Tibial nerve (tissue), 4 donors: ENCODE measurements at regions not wholly inside any gene's neighbourhood (a gene's known extent, or its start where the extent isn't known, plus 50 kb on each side); places are given as distances from the start of the nearest gene placed in this dataset.

Source experiments
- DNase-seq, 2 donors: peaks; one replicate each; pipeline ENCODE4 v3.0.0-alpha.2; 2019; ENCODE audit warnings: low spot score in 2 of 2
- H3K27ac ChIP-seq, 4 donors: fragments of 200-600 bp; sonication (generic) in 3 of 4; one replicate each; pipeline ENCODE4 v1.5.1; 2017 to 2019; ENCODE audit warnings: mild to moderate bottlenecking in 1 of 4
- H3K27me3 ChIP-seq, 2 donors: fragments of 200-600 bp; sonication (generic) in 1 of 2; one replicate each; pipeline versions ENCODE4 v1.5.1 to v1.6.0; 2017 to 2019
- H3K36me3 ChIP-seq, 3 donors: fragments of 200-600 bp; sonication (generic); one replicate each; pipeline ENCODE4 v1.5.1; 2018 to 2019
- H3K4me1 ChIP-seq, 4 donors: fragments of 200-600 bp; sonication (generic) in 3 of 4; one replicate each; pipeline ENCODE4 v1.5.1; 2017 to 2019
- H3K4me3 ChIP-seq, 4 donors: fragments of 200-600 bp; sonication (generic) in 3 of 4; one replicate each; pipeline ENCODE4 v1.5.1; 2017 to 2019; ENCODE audit warnings: mild to moderate bottlenecking in 1 of 4, moderate library complexity in 1 of 4
- H3K9me3 ChIP-seq, 4 donors: fragments of 200-600 bp; sonication (generic) in 3 of 4; one replicate each; pipeline ENCODE4 v1.5.1; 2017 to 2019
- EP300 ChIP-seq, 2 donors: sonication (generic); formaldehyde crosslinking; IDR thresholded peaks; one replicate each; pipeline ENCODE4 v1.6.1; 2017; ENCODE audit warnings: antibody characterized with exemption in 2 of 2, mild to moderate bottlenecking in 1 of 2
- POLR2A ChIP-seq, 2 donors: fragments of 450-650 bp; IDR thresholded peaks; one replicate each; pipeline ENCODE4 v1.6.1; 2017; ENCODE audit warnings: antibody characterized with exemption in 2 of 2, mild to moderate bottlenecking in 2 of 2, moderate library complexity in 2 of 2
- WGBS, 2 donors: methylation state at CpG; one replicate each; pipeline ENCODE4 v1.1.5; 2018; 5-methylcytosine and 5-hydroxymethylcytosine counted together
- TF ChIP-seq, protein P1 (sequence below), 5 experiments: fragments of 200-600 bp in 3 of 5; fragments of 450-650 bp in 2 of 5; sonication (generic) in 3 of 5; IDR thresholded peaks; one replicate each; pipeline ENCODE4 v1.5.1; 2016 to 2019; ENCODE audit warnings: antibody characterized with exemption in 5 of 5, mild to moderate bottlenecking in 3 of 5, moderate library complexity in 2 of 5

DNA sequence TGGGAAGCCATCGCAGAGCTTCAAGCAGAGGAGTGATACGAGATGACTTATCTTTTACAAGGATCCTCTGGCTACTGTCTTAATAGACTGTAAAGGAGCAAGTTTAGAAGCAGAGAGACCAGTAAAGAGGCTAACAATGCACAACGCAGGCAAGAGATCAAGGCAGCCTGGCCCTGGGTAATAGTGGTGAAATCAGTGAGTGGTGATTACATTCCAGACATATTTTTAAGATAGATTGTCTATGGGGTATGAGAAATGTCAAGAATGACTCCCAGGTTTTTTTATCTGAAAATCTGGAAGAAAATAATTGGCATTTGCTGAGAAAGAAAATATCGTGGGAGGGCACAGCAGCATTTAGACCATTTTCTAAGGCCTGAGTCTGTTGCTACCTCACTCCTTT is 213.6 kb upstream of the HTR1E start:
- DNase-seq: no peak

DNA sequence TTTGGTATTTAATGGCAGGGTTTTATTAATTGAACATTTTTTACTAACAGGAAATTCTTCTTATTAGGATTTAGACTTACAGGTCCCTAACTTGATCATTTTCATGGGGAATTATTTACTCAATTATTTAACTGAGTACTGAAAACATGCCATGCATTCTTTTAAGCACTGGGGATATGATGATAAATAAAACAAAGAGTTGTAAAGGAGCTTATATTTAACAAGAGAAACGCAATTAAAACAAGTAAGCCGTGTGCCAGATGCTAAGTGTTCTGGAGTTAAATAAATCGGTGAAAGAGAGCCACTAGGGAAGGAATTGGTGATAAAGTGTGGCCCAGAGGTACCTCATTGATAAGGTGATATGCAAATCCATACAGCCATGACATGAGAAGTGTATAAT is 214.2 kb upstream of the HTR1E start:
- Histone ChIP-seq H3K27me3 (no peaks in the 10 kb centered on the region), H3K36me3 (no peaks in the 10 kb centered on the region), H3K9me3 (peaks cover 0 to 6% (median 0%) of the 10 kb centered on the region in 4 donors), H3K4me1 (no peaks in the 10 kb centered on the region), H3K27ac (no peak overlapping the region), H3K4me3 (no peak overlapping the region)
- TF ChIP-seq EP300 (IDR thresholded peaks at IDR 0.05) (no peak), POLR2A (IDR thresholded peaks at IDR 0.05) (no peak)
- TF ChIP-seq, protein P1, sequence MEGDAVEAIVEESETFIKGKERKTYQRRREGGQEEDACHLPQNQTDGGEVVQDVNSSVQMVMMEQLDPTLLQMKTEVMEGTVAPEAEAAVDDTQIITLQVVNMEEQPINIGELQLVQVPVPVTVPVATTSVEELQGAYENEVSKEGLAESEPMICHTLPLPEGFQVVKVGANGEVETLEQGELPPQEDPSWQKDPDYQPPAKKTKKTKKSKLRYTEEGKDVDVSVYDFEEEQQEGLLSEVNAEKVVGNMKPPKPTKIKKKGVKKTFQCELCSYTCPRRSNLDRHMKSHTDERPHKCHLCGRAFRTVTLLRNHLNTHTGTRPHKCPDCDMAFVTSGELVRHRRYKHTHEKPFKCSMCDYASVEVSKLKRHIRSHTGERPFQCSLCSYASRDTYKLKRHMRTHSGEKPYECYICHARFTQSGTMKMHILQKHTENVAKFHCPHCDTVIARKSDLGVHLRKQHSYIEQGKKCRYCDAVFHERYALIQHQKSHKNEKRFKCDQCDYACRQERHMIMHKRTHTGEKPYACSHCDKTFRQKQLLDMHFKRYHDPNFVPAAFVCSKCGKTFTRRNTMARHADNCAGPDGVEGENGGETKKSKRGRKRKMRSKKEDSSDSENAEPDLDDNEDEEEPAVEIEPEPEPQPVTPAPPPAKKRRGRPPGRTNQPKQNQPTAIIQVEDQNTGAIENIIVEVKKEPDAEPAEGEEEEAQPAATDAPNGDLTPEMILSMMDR (IDR thresholded peaks at IDR 0.05): no peak
- DNase-seq: no peak
- WGBS, 2 donors: 41 to 63% methylated on average over 3 of the region's 3 CpGs

More for the DNA sequence above, 213.6 kb upstream of the HTR1E start:
- Histone ChIP-seq H3K27ac (no peak overlapping the region), H3K9me3 (peaks cover 0 to 6% (median 0%) of the 10 kb centered on the region in 4 donors), H3K4me3 (no peak overlapping the region), H3K36me3 (no peaks in the 10 kb centered on the region), H3K4me1 (no peaks in the 10 kb centered on the region), H3K27me3 (no peaks in the 10 kb centered on the region)
- TF ChIP-seq POLR2A (IDR thresholded peaks at IDR 0.05): no peak
- TF ChIP-seq, protein P1 (IDR thresholded peaks at IDR 0.05): no peak
- no peak for TF ChIP-seq EP300 (IDR thresholded peaks at IDR 0.05)
- 29 to 49% methylated on average over 4 of the region's 4 CpGs for WGBS, 2 donors

DNA sequence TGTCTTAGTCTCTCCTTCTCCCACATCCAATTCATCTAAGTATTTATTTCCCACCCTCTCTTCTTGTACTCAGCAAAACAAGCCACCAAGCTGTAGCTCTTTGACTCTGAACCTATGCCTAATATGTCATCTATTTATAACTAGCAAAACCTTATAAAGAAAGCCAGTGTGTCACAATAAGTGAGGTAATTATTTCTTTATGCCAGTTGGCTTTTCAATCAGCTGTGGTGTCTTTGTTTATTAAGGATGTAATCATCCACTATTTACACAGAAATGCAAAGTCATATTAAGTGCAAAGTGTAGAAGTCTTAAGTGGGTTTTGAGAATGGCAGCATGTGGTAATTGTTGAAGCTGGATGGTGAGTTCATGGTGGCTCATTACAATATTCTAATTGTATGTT is 215.2 kb upstream of the HTR1E start:
- peaks cover 0 to 6% (median 0%) of the 10 kb centered on the region in 4 donors for H3K9me3 ChIP-seq
- no peak overlapping the region for H3K27ac ChIP-seq
- no peaks in the 10 kb centered on the region for H3K27me3 ChIP-seq
- no peaks in the 10 kb centered on the region for H3K4me1 ChIP-seq
- no peak overlapping the region for H3K4me3 ChIP-seq
- TF ChIP-seq POLR2A (IDR thresholded peaks at IDR 0.05): no peak
- TF ChIP-seq, protein P1 (IDR thresholded peaks at IDR 0.05): no peak
- TF ChIP-seq EP300 (IDR thresholded peaks at IDR 0.05): no peak
- DNase-seq: no peak
- no peaks in the 10 kb centered on the region for H3K36me3 ChIP-seq

DNA sequence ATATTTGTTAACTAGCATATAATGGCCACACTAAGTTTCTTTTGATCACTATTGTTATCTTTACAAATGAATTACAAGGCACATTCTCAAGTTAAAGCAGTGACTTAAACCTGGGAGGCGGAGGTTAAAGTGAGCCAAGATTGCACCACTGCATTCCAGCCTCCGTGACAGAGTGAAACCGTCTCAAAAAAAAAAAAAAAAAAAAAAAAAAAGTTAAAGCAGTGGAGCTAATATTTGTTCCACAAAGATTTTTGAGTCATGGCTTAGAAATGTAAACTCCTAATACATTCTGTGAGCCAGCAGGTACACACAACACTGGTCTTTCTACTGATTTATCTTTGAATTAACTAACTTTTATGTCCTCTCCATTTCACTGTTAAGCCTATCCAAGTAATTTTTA is 221.7 kb upstream of the HTR1E start:
- Histone ChIP-seq H3K27me3 (no peaks in the 10 kb centered on the region), H3K9me3 (no peaks in the 10 kb centered on the region), H3K36me3 (no peaks in the 10 kb centered on the region), H3K27ac (no peak overlapping the region), H3K4me1 (no peaks in the 10 kb centered on the region), H3K4me3 (no peak overlapping the region)
- TF ChIP-seq, protein P1 (IDR thresholded peaks at IDR 0.05): no peak
- TF ChIP-seq POLR2A (IDR thresholded peaks at IDR 0.05): no peak
- TF ChIP-seq EP300 (IDR thresholded peaks at IDR 0.05): no peak
- WGBS, 2 donors: 51 to 56% methylated on average over 3 of the region's 3 CpGs
- no peak for DNase-seq

DNA sequence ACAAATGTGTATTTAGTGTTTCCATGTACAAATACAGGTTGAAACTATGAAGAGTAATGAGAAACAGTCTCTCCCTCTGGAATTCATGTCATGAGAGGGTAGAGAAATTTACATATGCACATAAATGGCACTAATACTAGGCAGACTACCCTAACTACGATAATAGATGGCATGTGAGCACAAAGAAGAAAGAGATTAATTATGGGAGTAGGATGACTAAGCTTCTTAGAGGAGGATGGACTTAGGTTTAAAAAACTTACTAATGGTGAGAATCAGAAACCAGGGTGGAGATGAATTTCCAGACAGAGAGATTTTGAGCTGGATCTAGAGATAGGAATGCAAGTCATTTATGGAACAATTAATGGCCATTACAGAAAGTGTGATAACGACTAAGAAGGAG is 225.3 kb upstream of the HTR1E start:
- no peaks in the 10 kb centered on the region for H3K4me1 ChIP-seq
- TF ChIP-seq, protein P1 (IDR thresholded peaks at IDR 0.05): no peak
- no peak for TF ChIP-seq EP300 (IDR thresholded peaks at IDR 0.05)
- no peak for TF ChIP-seq POLR2A (IDR thresholded peaks at IDR 0.05)
- no peaks in the 10 kb centered on the region for H3K36me3 ChIP-seq
- no peak for DNase-seq
- WGBS, 2 donors: 20 to 21% methylated on average over 2 of the region's 2 CpGs
- no peak overlapping the region for H3K4me3 ChIP-seq
- H3K9me3 ChIP-seq: no peaks in the 10 kb centered on the region
- no peak overlapping the region for H3K27ac ChIP-seq
- H3K27me3 ChIP-seq: no peaks in the 10 kb centered on the region
